ENCODE measurements at regions not wholly inside any gene's neighbourhood (a gene's known extent, or its start where the extent isn't known, plus 50 kb on each side); places are given as distances from the start of the nearest gene placed in this dataset.

GRCh38 chr5:135221696-135222095 lies 177.3 kb downstream of the MACROH2A1 start:
- H3K4me3 ChIP-seq = no peak overlapping the region
- no peaks in the 10 kb centered on the region for H3K9me3 ChIP-seq
- DNase-seq (ENCODE audit: low spot score in 2 of 2) = peak in 1 of 2 donors; percentile 13
- H3K4me1 ChIP-seq = no peaks in the 10 kb centered on the region
- H3K36me3 ChIP-seq = no peaks in the 10 kb centered on the region
- TF ChIP-seq CTCF (IDR thresholded peaks at IDR 0.05) (no peak), POLR2A (IDR thresholded peaks at IDR 0.05) (no peak), POLR2AphosphoS5 (IDR thresholded peaks at IDR 0.05) (no peak)
- no peaks in the 10 kb centered on the region for H3K27me3 ChIP-seq
- intact Hi-C loops (cut with DNase I; ENCODE audit: low total_unique reads) = no loop called here
- H3K27ac ChIP-seq = no peak overlapping the region

- H3K27me3 ChIP-seq = no peaks in the 10 kb centered on the region
- H3K4me1 ChIP-seq = no peaks in the 10 kb centered on the region
- H3K27ac ChIP-seq = no peak overlapping the region
- H3K36me3 ChIP-seq = no peaks in the 10 kb centered on the region
- H3K9me3 ChIP-seq = no peaks in the 10 kb centered on the region
- no peak for TF ChIP-seq POLR2AphosphoS5 (IDR thresholded peaks at IDR 0.05)
- DNase-seq (ENCODE audit: low spot score in 2 of 2) = no peak
- intact Hi-C loops (cut with DNase I; ENCODE audit: low total_unique reads) = no loop called here
- no peak overlapping the region for H3K4me3 ChIP-seq
These were observed 177.9 kb downstream of the MACROH2A1 start for GRCh38 chr5:135221187-135221473.

DNA sequence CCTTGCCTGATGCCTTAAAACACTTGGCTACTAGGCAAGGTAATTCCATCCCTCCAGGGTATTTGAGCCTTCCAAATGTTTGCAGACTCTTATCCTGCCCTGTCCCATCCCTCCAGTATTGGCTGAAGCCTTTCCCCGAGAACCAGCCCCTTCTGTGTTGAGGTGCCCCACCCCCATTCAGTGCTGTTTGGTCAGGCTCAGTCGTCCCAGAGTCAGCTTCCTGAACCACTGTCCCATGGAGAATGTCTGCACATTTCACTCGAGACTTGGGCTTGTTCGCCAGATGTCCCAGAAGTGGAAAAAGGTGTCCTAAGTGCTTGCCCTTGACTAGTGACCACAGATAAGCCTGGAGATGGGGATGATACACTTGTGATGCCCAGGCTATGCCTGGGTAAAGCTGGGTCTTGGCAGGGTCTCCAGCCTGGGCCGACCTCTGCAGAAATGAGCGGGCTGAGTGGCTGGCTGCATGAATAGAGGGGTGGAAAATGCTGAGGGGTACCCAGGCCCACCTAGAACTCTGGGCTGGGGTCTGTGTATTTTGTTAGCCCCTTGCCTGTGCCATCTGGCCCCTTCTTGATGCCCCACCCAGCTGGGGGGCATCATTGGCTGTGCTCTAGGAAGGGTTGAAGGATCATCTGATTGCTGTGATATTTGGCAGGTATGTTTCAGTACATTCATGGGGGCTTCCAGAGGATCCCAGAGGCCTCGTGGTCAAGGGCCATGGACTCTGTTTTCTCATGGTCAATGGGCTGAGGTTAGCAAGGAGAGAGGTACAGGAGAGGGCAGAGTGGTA lies 178.4 kb downstream of the MACROH2A1 start:
- DNase-seq (ENCODE audit: low spot score in 2 of 2) = peak in 1 of 2 donors; percentile 11
- TF ChIP-seq POLR2A (IDR thresholded peaks at IDR 0.05) = no peak
- no peak for TF ChIP-seq CTCF (IDR thresholded peaks at IDR 0.05)
- TF ChIP-seq POLR2AphosphoS5 (IDR thresholded peaks at IDR 0.05) = no peak
- intact Hi-C loops (cut with DNase I; ENCODE audit: low total_unique reads) = no loop called here
- H3K9me3 ChIP-seq = no peaks in the 10 kb centered on the region
- no peaks in the 10 kb centered on the region for H3K4me1 ChIP-seq
- no peaks in the 10 kb centered on the region for H3K27me3 ChIP-seq
- H3K36me3 ChIP-seq = no peaks in the 10 kb centered on the region
- H3K4me3 ChIP-seq = no peak overlapping the region
- no peak overlapping the region for H3K27ac ChIP-seq

DNA sequence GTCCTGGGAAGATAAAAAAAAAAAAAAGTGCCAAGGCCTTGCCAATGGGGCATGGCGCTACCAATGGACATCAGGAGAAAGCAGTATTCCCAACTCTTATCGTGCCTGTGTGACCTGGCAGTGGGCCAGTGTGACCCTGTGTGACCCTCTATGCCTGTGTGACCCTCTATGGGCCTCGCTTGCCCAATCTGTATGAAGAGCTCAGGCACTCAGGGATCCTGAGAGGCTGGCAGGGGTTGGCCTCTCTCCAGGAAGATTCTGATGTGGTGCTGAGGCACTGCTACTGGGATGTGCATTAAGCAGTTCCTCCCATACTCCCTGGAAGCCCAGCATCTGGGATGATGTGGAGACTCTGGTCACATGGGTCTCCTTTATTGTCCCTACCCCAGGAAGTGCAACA lies 179.2 kb downstream of the MACROH2A1 start:
- Histone ChIP-seq H3K4me3 (no peak overlapping the region), H3K36me3 (no peaks in the 10 kb centered on the region), H3K9me3 (no peaks in the 10 kb centered on the region), H3K27me3 (no peaks in the 10 kb centered on the region), H3K4me1 (no peaks in the 10 kb centered on the region), H3K27ac (no peak overlapping the region)
- TF ChIP-seq POLR2AphosphoS5 (IDR thresholded peaks at IDR 0.05) (no peak), CTCF (IDR thresholded peaks at IDR 0.05) (no peak), POLR2A (IDR thresholded peaks at IDR 0.05) (no peak)
- intact Hi-C loops (cut with DNase I; ENCODE audit: low total_unique reads) = no loop called here
- DNase-seq (ENCODE audit: low spot score in 2 of 2) = peak in 1 of 2 donors; percentile 13

DNA sequence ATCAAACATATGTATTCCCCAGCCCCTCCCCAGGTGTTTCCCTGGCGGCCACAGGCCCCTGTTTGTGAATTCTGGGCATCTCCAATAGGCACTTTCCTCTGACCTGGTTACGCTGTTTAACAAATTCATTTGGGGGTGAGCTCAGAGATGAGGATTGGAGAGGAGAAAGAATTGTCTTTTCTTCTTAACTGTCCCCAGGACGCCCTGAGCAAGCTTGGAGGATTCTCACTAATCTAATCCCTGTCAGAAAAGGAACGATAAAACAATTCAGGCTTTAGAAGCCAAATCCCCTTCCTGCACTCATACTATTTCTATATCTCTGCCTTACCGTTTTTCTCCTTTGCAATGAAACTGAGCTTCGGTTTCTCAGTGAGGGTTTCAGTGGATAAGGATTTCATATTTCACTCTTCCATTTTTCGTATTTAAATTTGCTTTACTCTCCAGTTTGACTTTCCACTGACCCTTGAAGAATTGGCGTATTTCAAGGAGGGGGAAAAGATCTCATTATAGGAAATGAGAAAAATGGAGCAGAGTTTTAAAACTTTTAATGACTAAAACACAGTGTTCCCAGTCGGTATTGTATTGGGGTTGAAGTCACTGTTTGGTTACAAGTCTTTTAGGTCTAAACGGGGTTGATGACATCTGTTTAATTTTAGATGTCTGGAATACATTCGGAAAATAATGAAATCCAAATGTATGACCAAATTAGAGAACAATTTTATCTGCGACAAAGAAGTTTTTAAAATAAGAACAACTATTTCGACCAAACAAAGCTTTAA lies 180.1 kb downstream of the MACROH2A1 start:
- intact Hi-C loops (cut with DNase I; ENCODE audit: low total_unique reads) = no loop called here
- no peak for DNase-seq (ENCODE audit: low spot score in 2 of 2)
- Histone ChIP-seq H3K27ac (no peak overlapping the region), H3K9me3 (no peaks in the 10 kb centered on the region), H3K27me3 (no peaks in the 10 kb centered on the region), H3K4me1 (no peaks in the 10 kb centered on the region), H3K4me3 (no peak overlapping the region), H3K36me3 (no peaks in the 10 kb centered on the region)
- TF ChIP-seq POLR2AphosphoS5 (IDR thresholded peaks at IDR 0.05) (no peak), CTCF (IDR thresholded peaks at IDR 0.05) (no peak), POLR2A (IDR thresholded peaks at IDR 0.05) (no peak)

All from breast epithelium (tissue), 4 donors.